H1 (cell line): ENCODE measurements at regions not wholly inside any gene's neighbourhood (a gene's known extent, or its start where the extent isn't known, plus 50 kb on each side); places are given as distances from the start of the nearest gene placed in this dataset.

ENCODE experiments used
- SP2 ChIP-seq: IDR thresholded peaks from 2 replicates; pipeline ENCODE4 v1.6.1; 2012; ENCODE audit warnings: mild to moderate bottlenecking, low read length, inconsistent platforms
- TF ChIP-seq, protein P1 (sequence below), 3 experiments: IDR thresholded peaks; 1 replicate in 2 of 3; 2 replicates in 1 of 3; pipeline versions ENCODE4 v1.5.1 to v1.6.1; 2011; ENCODE audit warnings: low read length in 3 of 3, mild to moderate bottlenecking in 3 of 3, inconsistent platforms in 2 of 3, low read depth in 1 of 3, moderate library complexity in 1 of 3; ENCODE audit not compliant: insufficient read depth in 1 of 3; ENCODE audit errors: control extremely low read depth in 1 of 3

- TF ChIP-seq, protein P1, sequence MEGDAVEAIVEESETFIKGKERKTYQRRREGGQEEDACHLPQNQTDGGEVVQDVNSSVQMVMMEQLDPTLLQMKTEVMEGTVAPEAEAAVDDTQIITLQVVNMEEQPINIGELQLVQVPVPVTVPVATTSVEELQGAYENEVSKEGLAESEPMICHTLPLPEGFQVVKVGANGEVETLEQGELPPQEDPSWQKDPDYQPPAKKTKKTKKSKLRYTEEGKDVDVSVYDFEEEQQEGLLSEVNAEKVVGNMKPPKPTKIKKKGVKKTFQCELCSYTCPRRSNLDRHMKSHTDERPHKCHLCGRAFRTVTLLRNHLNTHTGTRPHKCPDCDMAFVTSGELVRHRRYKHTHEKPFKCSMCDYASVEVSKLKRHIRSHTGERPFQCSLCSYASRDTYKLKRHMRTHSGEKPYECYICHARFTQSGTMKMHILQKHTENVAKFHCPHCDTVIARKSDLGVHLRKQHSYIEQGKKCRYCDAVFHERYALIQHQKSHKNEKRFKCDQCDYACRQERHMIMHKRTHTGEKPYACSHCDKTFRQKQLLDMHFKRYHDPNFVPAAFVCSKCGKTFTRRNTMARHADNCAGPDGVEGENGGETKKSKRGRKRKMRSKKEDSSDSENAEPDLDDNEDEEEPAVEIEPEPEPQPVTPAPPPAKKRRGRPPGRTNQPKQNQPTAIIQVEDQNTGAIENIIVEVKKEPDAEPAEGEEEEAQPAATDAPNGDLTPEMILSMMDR (IDR thresholded peaks at IDR 0.05; ENCODE audit: control extremely low read depth in 1 of 3, insufficient read depth in 1 of 3, low read depth in 1 of 3, low read length in 3 of 3): no peak
- TF ChIP-seq SP2: no peak
Measured at GRCh38 chr2:236446521-236446920, 123.1 kb upstream of the ACKR3 start.
